HG03064 (cell line): ENCODE measurements at regions not wholly inside any gene's neighbourhood (a gene's known extent, or its start where the extent isn't known, plus 50 kb on each side); places are given as distances from the start of the nearest gene placed in this dataset.
"Not testable (repeated sequence)": the region's sequence is repeated elsewhere in the genome, so short reads cannot be mapped to it uniquely, and the experiment has no call there.

Source experiments
- ATAC-seq: cut with Tn5 transposase; IDR thresholded peaks from one replicate; pipeline ENCODE4 v1.9.1; 2021; ENCODE audit warnings: low read depth; ENCODE audit not compliant: unreplicated experiment

GRCh38 chr4:18735740-18736268 lies 714.2 kb upstream of the LCORL start:
- ATAC-seq, result no peak

GRCh38 chr4:18734405-18734804 lies 712.9 kb upstream of the LCORL start:
- ATAC-seq, result no peak

- no peak for ATAC-seq
Observed at GRCh38 chr4:18733961-18734360, 712.4 kb upstream of the LCORL start.

- no peak for ATAC-seq
Observed at GRCh38 chr4:18722748-18723191, 701.2 kb upstream of the LCORL start.

- no peak for ATAC-seq
Observed at GRCh38 chr4:18698119-18698883, 676.7 kb upstream of the LCORL start.

- ATAC-seq, result no peak
Observed at GRCh38 chr4:18695733-18696527, 674.4 kb upstream of the LCORL start.

- ATAC-seq, result no peak
Observed at GRCh38 chr4:18691431-18692200, 670.1 kb upstream of the LCORL start.

- no peak for ATAC-seq
Observed at GRCh38 chr4:18690291-18690955, 668.9 kb upstream of the LCORL start.

GRCh38 chr4:18689308-18690115 lies 668.0 kb upstream of the LCORL start:
- ATAC-seq, result no peak

- ATAC-seq, result not testable (repeated sequence)
Observed at GRCh38 chr4:18688351-18688750, 666.8 kb upstream of the LCORL start.

- ATAC-seq, result no peak
Observed at GRCh38 chr4:18686338-18687037, 664.9 kb upstream of the LCORL start.

- no peak for ATAC-seq
Observed at GRCh38 chr4:18684932-18685331, 663.4 kb upstream of the LCORL start.

GRCh38 chr4:18676526-18676915 lies 655.0 kb upstream of the LCORL start:
- ATAC-seq, result no peak

- no peak for ATAC-seq
Observed at GRCh38 chr4:18675586-18676525, 654.3 kb upstream of the LCORL start.

GRCh38 chr4:18670034-18670433 lies 648.5 kb upstream of the LCORL start:
- no peak for ATAC-seq

- ATAC-seq, result no peak
Observed at GRCh38 chr4:18669390-18669789, 647.8 kb upstream of the LCORL start.

GRCh38 chr4:18666322-18666721 lies 644.8 kb upstream of the LCORL start:
- no peak for ATAC-seq

- no peak for ATAC-seq
Observed at GRCh38 chr4:18664171-18664570, 642.6 kb upstream of the LCORL start.
